B cell (primary cell): ENCODE measurements at regions not wholly inside any gene's neighbourhood (a gene's known extent, or its start where the extent isn't known, plus 50 kb on each side); places are given as distances from the start of the nearest gene placed in this dataset.

Source experiments
- EZH2 ChIP-seq: IDR thresholded peaks from 2 replicates; pipeline ENCODE4 v1.6.1; 2012; ENCODE audit warnings: borderline replicate concordance, low read depth, mild to moderate bottlenecking, moderate library complexity, low read length; ENCODE audit not compliant: insufficient read depth, poor library complexity, severe bottlenecking
- TF ChIP-seq, protein P1 (sequence below): fragments of 200-600 bp; IDR thresholded peaks from one replicate; pipeline ENCODE4 v1.8.0; 2022; ENCODE audit warnings: antibody characterized with exemption, mild to moderate bottlenecking

DNA sequence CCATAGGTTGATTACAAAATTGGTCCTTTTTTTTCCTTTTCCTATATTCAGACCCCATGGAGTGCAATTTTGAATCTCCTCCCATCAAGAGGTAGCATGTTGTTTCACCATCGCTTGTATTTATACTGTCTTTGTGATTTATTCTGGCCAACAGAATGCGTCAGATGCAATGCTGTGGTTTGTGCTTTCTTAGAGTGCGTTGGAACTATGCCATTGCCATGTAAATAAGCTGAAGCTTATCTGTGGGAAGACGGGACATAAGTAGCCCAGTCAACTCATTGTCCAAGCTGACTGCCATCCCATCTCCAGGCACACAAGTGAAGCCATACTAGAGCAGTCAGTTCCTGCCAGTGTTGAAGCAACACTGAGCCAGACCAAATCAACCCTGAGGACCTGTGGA lies 1339.3 kb upstream of the GOT2 start:
- TF ChIP-seq, protein P1, sequence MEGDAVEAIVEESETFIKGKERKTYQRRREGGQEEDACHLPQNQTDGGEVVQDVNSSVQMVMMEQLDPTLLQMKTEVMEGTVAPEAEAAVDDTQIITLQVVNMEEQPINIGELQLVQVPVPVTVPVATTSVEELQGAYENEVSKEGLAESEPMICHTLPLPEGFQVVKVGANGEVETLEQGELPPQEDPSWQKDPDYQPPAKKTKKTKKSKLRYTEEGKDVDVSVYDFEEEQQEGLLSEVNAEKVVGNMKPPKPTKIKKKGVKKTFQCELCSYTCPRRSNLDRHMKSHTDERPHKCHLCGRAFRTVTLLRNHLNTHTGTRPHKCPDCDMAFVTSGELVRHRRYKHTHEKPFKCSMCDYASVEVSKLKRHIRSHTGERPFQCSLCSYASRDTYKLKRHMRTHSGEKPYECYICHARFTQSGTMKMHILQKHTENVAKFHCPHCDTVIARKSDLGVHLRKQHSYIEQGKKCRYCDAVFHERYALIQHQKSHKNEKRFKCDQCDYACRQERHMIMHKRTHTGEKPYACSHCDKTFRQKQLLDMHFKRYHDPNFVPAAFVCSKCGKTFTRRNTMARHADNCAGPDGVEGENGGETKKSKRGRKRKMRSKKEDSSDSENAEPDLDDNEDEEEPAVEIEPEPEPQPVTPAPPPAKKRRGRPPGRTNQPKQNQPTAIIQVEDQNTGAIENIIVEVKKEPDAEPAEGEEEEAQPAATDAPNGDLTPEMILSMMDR, result no peak
- TF ChIP-seq EZH2, result no peak
